SK-N-SH (cell line): ENCODE measurements at regions not wholly inside any gene's neighbourhood (a gene's known extent, or its start where the extent isn't known, plus 50 kb on each side); places are given as distances from the start of the nearest gene placed in this dataset.

Experiments
- CTCF ChIA-PET: fragments of 300-600, 350-600 bp; formaldehyde crosslinking; extraction: SDS; loops from one replicate; lab custom pipeline; 2021; lab: Yijun Ruan, JAX
- POLR2A ChIA-PET: fragments of 350-600 bp; sonication (Branson Sonifier 250); formaldehyde crosslinking; extraction: SDS; loops from one replicate; lab custom pipeline; 2020; ENCODE audit warnings: antibody characterized with exemption, inconsistent platforms; lab: Yijun Ruan, JAX
- DNase-seq: peaks from one replicate; pipeline ENCODE4 v3.0.0; 2012
- H2AFZ ChIP-seq: fragments of 200-600 bp; sonication (generic); 2 replicates; pipeline ENCODE4 v1.8.1; 2016; ENCODE audit warnings: antibody characterized with exemption, mild to moderate bottlenecking, low read depth
- H3F3A ChIP-seq: fragments of 200-600 bp; sonication (generic); replicated peaks from 2 replicates; pipeline ENCODE3; 2016; ENCODE audit warnings: antibody characterized with exemption, mild to moderate bottlenecking; ENCODE audit not compliant: insufficient read depth
- H3K27ac ChIP-seq, 2 experiments: fragments of 200-500 bp in 1 of 2; fragments of 200-600 bp in 1 of 2; sonication (Bioruptor generic) in 1 of 2; sonication (generic), shearing (Covaris generic) in 1 of 2; 2 replicates each; pipeline versions ENCODE4 v1.5.1 to v1.6.1; 2014 to 2016; ENCODE audit warnings: low read depth in 2 of 2, inconsistent platforms in 1 of 2, low read length in 1 of 2, mild to moderate bottlenecking in 1 of 2, mixed read lengths in 1 of 2
- H3K27me3 ChIP-seq: fragments of 200-600 bp; sonication (generic), shearing (Covaris generic); 2 replicates; pipeline ENCODE4 v1.6.1; 2016; ENCODE audit warnings: mixed run types; ENCODE audit not compliant: insufficient read depth
- H3K36me3 ChIP-seq, 2 experiments: fragments of 200-500 bp in 1 of 2; fragments of 200-600 bp in 1 of 2; sonication (Bioruptor generic) in 1 of 2; sonication (generic) in 1 of 2; replicated peaks in 1 of 2; 2 replicates each; pipeline versions ENCODE3 to v1.5.1; 2014 to 2016; ENCODE audit warnings: low read length in 1 of 2, mild to moderate bottlenecking in 1 of 2; ENCODE audit not compliant: insufficient read depth in 2 of 2, control insufficient read depth in 1 of 2
- H3K4me1 ChIP-seq, 2 experiments: fragments of 200-500 bp in 1 of 2; fragments of 200-600 bp in 1 of 2; sonication (Bioruptor generic) in 1 of 2; sonication (generic), shearing (Covaris generic) in 1 of 2; 2 replicates each; pipeline versions ENCODE4 v1.5.1 to v1.6.1; 2014 to 2016; ENCODE audit warnings: low read depth in 1 of 2, low read length in 1 of 2, mixed run types in 1 of 2; ENCODE audit not compliant: insufficient read depth in 2 of 2, control insufficient read depth in 1 of 2
- H3K4me2 ChIP-seq: fragments of 200-600 bp; sonication (generic), shearing (Covaris generic); 2 replicates; pipeline ENCODE4 v1.6.1; 2017; ENCODE audit warnings: mixed run types
- H3K4me3 ChIP-seq, 2 experiments: fragments of 200-500 bp in 1 of 2; fragments of 200-600 bp in 1 of 2; sonication (Bioruptor generic) in 1 of 2; sonication (generic), shearing (Covaris generic) in 1 of 2; 2 replicates each; pipeline versions ENCODE4 v1.5.1 to v1.8.1; 2014 to 2016; ENCODE audit warnings: low read depth in 2 of 2, inconsistent platforms in 1 of 2, low read length in 1 of 2, mild to moderate bottlenecking in 1 of 2, mixed read lengths in 1 of 2, moderate library complexity in 1 of 2
- H3K79me2 ChIP-seq: fragments of 200-600 bp; sonication (generic); 2 replicates; pipeline ENCODE4 v1.8.1; 2017; ENCODE audit warnings: mild to moderate bottlenecking; ENCODE audit not compliant: insufficient read depth
- H3K9ac ChIP-seq: fragments of 200-600 bp; sonication (generic); 2 replicates; pipeline ENCODE4 v1.6.1; 2017; ENCODE audit warnings: mixed run types
- H3K9me2 ChIP-seq: fragments of 200-600 bp; sonication (generic); 2 replicates; pipeline ENCODE4 v1.6.1; 2017; ENCODE audit warnings: mixed run types
- H3K9me3 ChIP-seq: fragments of 200-600 bp; sonication (generic); 2 replicates; pipeline ENCODE4 v1.6.1; 2017; ENCODE audit warnings: mixed run types, mild to moderate bottlenecking, moderate library complexity
- H4K20me1 ChIP-seq: fragments of 200-600 bp; sonication (generic); 2 replicates; pipeline ENCODE4 v1.6.1; 2017; ENCODE audit warnings: mild to moderate bottlenecking, mixed run types; ENCODE audit not compliant: insufficient read depth
- CHD2 ChIP-seq: fragments of 150-350 bp; IDR thresholded peaks from 2 replicates; pipeline ENCODE4 v1.6.1; 2018; ENCODE audit warnings: low read length; ENCODE audit not compliant: partially characterized antibody
- ELF1 ChIP-seq: IDR thresholded peaks from 2 replicates; pipeline ENCODE4 v1.4.0; 2012
- EZH2phosphoT487 ChIP-seq: fragments of 200-600 bp; sonication (generic); IDR thresholded peaks from 2 replicates; pipeline ENCODE4 v1.6.1; 2017; ENCODE audit warnings: low read depth, mixed run types, mild to moderate bottlenecking, antibody characterized with exemption, moderate library complexity, borderline replicate concordance
- FOXJ3 ChIP-seq: sonication (generic); formaldehyde crosslinking; IDR thresholded peaks from 2 replicates; pipeline ENCODE4 v1.5.1; 2020; ENCODE audit warnings: mild to moderate bottlenecking, missing genetic modification reagents
- JUND ChIP-seq: IDR thresholded peaks from 2 replicates; pipeline ENCODE4 v1.4.0; 2012
- MAX ChIP-seq: IDR thresholded peaks from 2 replicates; pipeline ENCODE4 v1.4.0; 2012; ENCODE audit warnings: low read depth
- MEF2A ChIP-seq: IDR thresholded peaks from 2 replicates; pipeline ENCODE4 v1.4.0; 2012; ENCODE audit warnings: low read depth, borderline replicate concordance
- MXI1 ChIP-seq: IDR thresholded peaks from 2 replicates; pipeline ENCODE4 v1.6.1; 2012; ENCODE audit warnings: mild to moderate bottlenecking, low read depth, low read length, improper control_type of control experiment
- RCOR1 ChIP-seq: fragments of 150-350 bp; IDR thresholded peaks from 2 replicates; pipeline ENCODE4 v1.6.1; 2017; ENCODE audit warnings: antibody characterized with exemption, low read length
- RFX5 ChIP-seq: IDR thresholded peaks from 2 replicates; pipeline ENCODE4 v1.6.1; 2012; ENCODE audit warnings: mild to moderate bottlenecking, improper control_type of control experiment, low read length
- TAF1 ChIP-seq: IDR thresholded peaks from 2 replicates; pipeline ENCODE4 v1.6.1; 2012; ENCODE audit warnings: low read depth, mild to moderate bottlenecking, low read length, moderate library complexity, borderline replicate concordance
- USF1 ChIP-seq: IDR thresholded peaks from 2 replicates; pipeline ENCODE4 v1.4.0; 2012; ENCODE audit warnings: low read depth, borderline replicate concordance
- USF2 ChIP-seq: fragments of 150-350 bp; IDR thresholded peaks from 2 replicates; pipeline ENCODE4 v1.6.1; 2017; ENCODE audit warnings: antibody characterized with exemption, low read length, low read depth, borderline replicate concordance
- WGBS: methylation state at CpG from one replicate; pipeline ENCODE4 v1.1.6; 2017; ENCODE audit warnings: low lambda C conversion rate; 5-methylcytosine and 5-hydroxymethylcytosine counted together

GRCh38 chr2:82339805-82340204, 2035.3 kb upstream of the LRRTM1 start:
- no peaks in the 10 kb centered on the region for H3K9me3 ChIP-seq
- TF ChIP-seq MEF2A (no peak), JUND (no peak), ELF1 (no peak), MXI1 (no peak), FOXJ3 (CRISPR knock-in tag) (no peak), RFX5 (no peak), RCOR1 (no peak), EZH2phosphoT487 (no peak)
- TF ChIP-seq, all 33 proteins: peak for 0
- Histone ChIP-seq H2AFZ (no peak overlapping the region; the same call in 1 of the 2 replicates), H3K4me1 (no peaks in the 10 kb centered on the region), H3K27ac (no peak overlapping the region), H3K4me3 (no peak overlapping the region), H3K36me3 (no peaks in the 10 kb centered on the region), H3K27me3 (no peaks in the 10 kb centered on the region), H3K4me2 (no peak overlapping the region), H4K20me1 (no peaks in the 10 kb centered on the region), H3K79me2 (no peaks in the 10 kb centered on the region), H3K9ac (no peak overlapping the region), H3K9me2 (no peaks in the 10 kb centered on the region), H3F3A (no peaks in the 10 kb centered on the region)
- WGBS, result 34% methylated on average over 2 of the region's 2 CpGs
- no peak for DNase-seq
- ChIA-PET CTCF (interaction anchor here (0.6 kb wide), 1 partner anchor 1776 kb away, joined by 3 read pairs; no protein-coding TSS in a partner anchor), POLR2A (no interaction called here)

- WGBS, result 39% methylated on average over 7 of the region's 9 CpGs
- H3K27me3 ChIP-seq, result no peaks in the 10 kb centered on the region
- no peak for DNase-seq
- H3K4me2 ChIP-seq, result no peak overlapping the region
- no peaks in the 10 kb centered on the region for H3K9me2 ChIP-seq
- no peak overlapping the region for H3K27ac ChIP-seq
- no peaks in the 10 kb centered on the region for H3K4me1 ChIP-seq
- H3F3A ChIP-seq, result no peaks in the 10 kb centered on the region
- H4K20me1 ChIP-seq, result no peaks in the 10 kb centered on the region
- no peaks in the 10 kb centered on the region for H3K36me3 ChIP-seq
- ChIA-PET POLR2A (no interaction called here), CTCF (interaction anchor here (1.6 kb wide), 1 partner anchor 9 kb away, joined by 3 read pairs; no protein-coding TSS in a partner anchor)
- TF ChIP-seq JUND (no peak), TAF1 (no peak), MEF2A (no peak), USF1 (no peak), CHD2 (no peak), USF2 (no peak), MAX (no peak)
- no peak overlapping the region for H3K9ac ChIP-seq
- no peak overlapping the region for H2AFZ ChIP-seq
- no peaks in the 10 kb centered on the region for H3K9me3 ChIP-seq
- no peak overlapping the region for H3K4me3 ChIP-seq
- no peaks in the 10 kb centered on the region for H3K79me2 ChIP-seq
Observed at GRCh38 chr2:82333697-82334096, 2029.1 kb upstream of the LRRTM1 start.
